ENCODE measurements at regions not wholly inside any gene's neighbourhood (a gene's known extent, or its start where the extent isn't known, plus 50 kb on each side); places are given as distances from the start of the nearest gene placed in this dataset.

GRCh38 chr5:41621420-41621819 is 111.0 kb upstream of the PLCXD3 start:
- POLR2A ChIA-PET, result no interaction called here
- TF ChIP-seq HOXA9 (CRISPR knock-in tag; IDR thresholded peaks at IDR 0.05; ENCODE audit: borderline replicate concordance) (no peak), KAT2B (IDR thresholded peaks at IDR 0.05; ENCODE audit: borderline replicate concordance, low read depth, low read length) (no peak), ZNF512 (CRISPR knock-in tag; IDR thresholded peaks at IDR 0.05) (no peak), GABPB1 (CRISPR knock-in tag; IDR thresholded peaks at IDR 0.05) (no peak), THAP8 (CRISPR knock-in tag; IDR thresholded peaks at IDR 0.05; ENCODE audit: borderline replicate concordance) (no peak), ETV6 (CRISPR knock-in tag; conservative IDR thresholded peaks at IDR 0.05) (no peak), SPEN (CRISPR knock-in tag; IDR thresholded peaks at IDR 0.05; ENCODE audit: low read depth) (no peak), ZNF33B (CRISPR knock-in tag; IDR thresholded peaks at IDR 0.05) (no peak), CTCF (CRISPR knock-in tag; IDR thresholded peaks at IDR 0.05) (no peak)
- Histone ChIP-seq H3K4me2 (ENCODE audit: low read depth, low read length) (no peak overlapping the region), H3K27ac (ENCODE audit: extremely low read length, insufficient read depth, low read length) (no peak overlapping the region), H2AFZ (ENCODE audit: low read length) (no peak overlapping the region), H3K4me3 (replicated peaks in 1 of 3; ENCODE audit: insufficient read depth in 1 of 3, low read depth in 2 of 3, low read length in 3 of 3) (no peak overlapping the region), H3K79me2 (ENCODE audit: insufficient read depth, low read length) (no peaks in the 10 kb centered on the region), H3K9ac (ENCODE audit: insufficient read depth, low read depth, low read length) (no peak overlapping the region), H3K4me1 (ENCODE audit: insufficient read depth, low read length) (peaks cover 10% of the 10 kb centered on the region), H3K27me3 (ENCODE audit: control insufficient read depth in 1 of 2, insufficient read depth in 2 of 2, low read length in 2 of 2) (no peaks in the 10 kb centered on the region), H3K9me3 (ENCODE audit: low read length) (no peaks in the 10 kb centered on the region), H3K36me3 (replicated peaks in 1 of 2; ENCODE audit: control insufficient read depth in 1 of 2, insufficient read depth in 2 of 2, low read length in 2 of 2) (no peaks in the 10 kb centered on the region), H4K20me1 (ENCODE audit: insufficient read depth, low read length) (no peaks in the 10 kb centered on the region)
- CTCF ChIA-PET (ENCODE audit: low intra/inter-chr PET ratio, low total read pairs), result no interaction called here
- intact Hi-C loops (cut with micrococcal nuclease; ENCODE audit: unreplicated experiment), result no loop called here
- in situ Hi-C loops (cut with HindIII; ENCODE audit: extremely low pct_ligation_motif_present, low pct_unique_long_range_greater_than_20kb), result no loop called here
- 0% methylated on average over 2 of the region's 2 CpGs for WGBS (ENCODE audit: low lambda C conversion rate)
- DNase-seq (ENCODE audit: low spot score), result no peak
- FAIRE-seq, result no peak
- ATAC-seq, result no peak
- BruUV-seq (replicated peaks), result no TSS peak
